ENCODE measurements at regions not wholly inside any gene's neighbourhood (a gene's known extent, or its start where the extent isn't known, plus 50 kb on each side); places are given as distances from the start of the nearest gene placed in this dataset.

GRCh38 chr20:11143481-11143880 is 469.7 kb upstream of the JAG1 start:
- no peak for DNase-seq (ENCODE audit: low read depth)
- TF ChIP-seq CTCF (IDR thresholded peaks at IDR 0.05; ENCODE audit: control insufficient read depth, insufficient read depth, low read depth, low read length, missing control alignments): no peak
- no peak overlapping the region for H3K4me3 ChIP-seq (ENCODE audit: control insufficient read depth, low read depth, low read length)

- TF ChIP-seq CTCF (IDR thresholded peaks at IDR 0.05; ENCODE audit: control insufficient read depth, insufficient read depth, low read depth, low read length, missing control alignments): no peak
- DNase-seq (ENCODE audit: low read depth): peak; percentile 93
- no peak overlapping the region for H3K4me3 ChIP-seq (ENCODE audit: control insufficient read depth, low read depth, low read length)
These were observed 470.5 kb upstream of the JAG1 start for GRCh38 chr20:11144114-11144950.

- no peak overlapping the region for H3K4me3 ChIP-seq (ENCODE audit: control insufficient read depth, low read depth, low read length)
- TF ChIP-seq CTCF (IDR thresholded peaks at IDR 0.05; ENCODE audit: control insufficient read depth, insufficient read depth, low read depth, low read length, missing control alignments): no peak
- DNase-seq (ENCODE audit: low read depth): no peak
These were observed 471.8 kb upstream of the JAG1 start for GRCh38 chr20:11145616-11146015.

- TF ChIP-seq CTCF (IDR thresholded peaks at IDR 0.05; ENCODE audit: control insufficient read depth, insufficient read depth, low read depth, low read length, missing control alignments): no peak
- DNase-seq (ENCODE audit: low read depth): no peak
- H3K4me3 ChIP-seq (ENCODE audit: control insufficient read depth, low read depth, low read length): no peak overlapping the region
These were observed 480.0 kb upstream of the JAG1 start for GRCh38 chr20:11153819-11154218.

GRCh38 chr20:11155156-11155756 is 481.5 kb upstream of the JAG1 start:
- H3K4me3 ChIP-seq (ENCODE audit: control insufficient read depth, low read depth, low read length): no peak overlapping the region
- no peak for TF ChIP-seq CTCF (IDR thresholded peaks at IDR 0.05; ENCODE audit: control insufficient read depth, insufficient read depth, low read depth, low read length, missing control alignments)
- DNase-seq (ENCODE audit: low read depth): no peak

GRCh38 chr20:11156922-11157321 is 483.1 kb upstream of the JAG1 start:
- no peak for TF ChIP-seq CTCF (IDR thresholded peaks at IDR 0.05; ENCODE audit: control insufficient read depth, insufficient read depth, low read depth, low read length, missing control alignments)
- H3K4me3 ChIP-seq (ENCODE audit: control insufficient read depth, low read depth, low read length): no peak overlapping the region
- no peak for DNase-seq (ENCODE audit: low read depth)

All from AG09309 (cell line).